ENCODE measurements at regions not wholly inside any gene's neighbourhood (a gene's known extent, or its start where the extent isn't known, plus 50 kb on each side); places are given as distances from the start of the nearest gene placed in this dataset.

GRCh38 chr3:113117511-113118234 is 93.7 kb upstream of the BOC start:
- Histone ChIP-seq H3K27me3 (no peaks in the 10 kb centered on the region), H3K36me3 (no peaks in the 10 kb centered on the region), H3K4me3 (no peak overlapping the region), H3K4me1 (peaks cover 0 to 10% (median 10%) of the 10 kb centered on the region in 4 donors), H3K27ac (peak overlapping the region in 1 of 2 donors; percentile 2), H3K9me3 (no peaks in the 10 kb centered on the region)
- no peak for DNase-seq
- intact Hi-C loops (cut with DNase I; ENCODE audit: low total_unique reads), result no loop called here
- no peak for TF ChIP-seq CTCF (IDR thresholded peaks at IDR 0.05)

GRCh38 chr3:113118336-113118735 is 93.0 kb upstream of the BOC start:
- H3K27ac ChIP-seq, result no peak overlapping the region
- intact Hi-C loops (cut with DNase I; ENCODE audit: low total_unique reads), result no loop called here
- TF ChIP-seq CTCF (IDR thresholded peaks at IDR 0.05), result no peak

GRCh38 chr3:113124256-113124830 is 87.0 kb upstream of the BOC start:
- no peak overlapping the region for H3K27ac ChIP-seq
- H3K4me3 ChIP-seq, result no peak overlapping the region
- H3K4me1 ChIP-seq, result no peaks in the 10 kb centered on the region
- intact Hi-C loops (cut with DNase I; ENCODE audit: low total_unique reads), result loop anchor here (5.0 kb wide), 1 partner anchor 983 kb away; no protein-coding TSS in a partner anchor
- TF ChIP-seq CTCF (IDR thresholded peaks at IDR 0.05), result no peak
- no peak for DNase-seq
- H3K27me3 ChIP-seq, result no peaks in the 10 kb centered on the region
- H3K36me3 ChIP-seq, result no peaks in the 10 kb centered on the region
- no peaks in the 10 kb centered on the region for H3K9me3 ChIP-seq

More at GRCh38 chr3:113118336-113118735, 93.0 kb upstream of the BOC start:
- Histone ChIP-seq H3K4me1 (peaks cover 0 to 10% (median 10%) of the 10 kb centered on the region in 4 donors), H3K9me3 (no peaks in the 10 kb centered on the region), H3K4me3 (no peak overlapping the region), H3K27me3 (no peaks in the 10 kb centered on the region), H3K36me3 (no peaks in the 10 kb centered on the region)
- DNase-seq, result no peak

- H3K27me3 ChIP-seq, result no peaks in the 10 kb centered on the region
- H3K36me3 ChIP-seq, result no peaks in the 10 kb centered on the region
- DNase-seq, result no peak
- no peak overlapping the region for H3K27ac ChIP-seq
- intact Hi-C loops (cut with DNase I; ENCODE audit: low total_unique reads), result no loop called here
- no peak overlapping the region for H3K4me3 ChIP-seq
- H3K9me3 ChIP-seq, result no peaks in the 10 kb centered on the region
- TF ChIP-seq CTCF (IDR thresholded peaks at IDR 0.05), result no peak
- no peaks in the 10 kb centered on the region for H3K4me1 ChIP-seq
Observed at GRCh38 chr3:113125951-113126350, 85.4 kb upstream of the BOC start.

GRCh38 chr3:113128386-113129015 is 82.9 kb upstream of the BOC start:
- H3K9me3 ChIP-seq, result no peaks in the 10 kb centered on the region
- H3K4me3 ChIP-seq, result no peak overlapping the region
- no peaks in the 10 kb centered on the region for H3K4me1 ChIP-seq
- H3K36me3 ChIP-seq, result no peaks in the 10 kb centered on the region
- TF ChIP-seq CTCF (IDR thresholded peaks at IDR 0.05), result no peak
- intact Hi-C loops (cut with DNase I; ENCODE audit: low total_unique reads), result no loop called here
- DNase-seq, result no peak
- H3K27ac ChIP-seq, result no peak overlapping the region
- H3K27me3 ChIP-seq, result no peaks in the 10 kb centered on the region

All from tibial artery (tissue), 4 donors.